BE2C (cell line): ENCODE measurements at regions not wholly inside any gene's neighbourhood (a gene's known extent, or its start where the extent isn't known, plus 50 kb on each side); places are given as distances from the start of the nearest gene placed in this dataset.

Experiments
- DNase-seq: peaks from one replicate; pipeline ENCODE4 v3.0.0-alpha.2; 2020
- H3K27me3 ChIP-seq: fragments of 250-450 bp; sonication (Bioruptor Pico); 2 replicates; pipeline ENCODE4 v1.5.1; 2020; ENCODE audit warnings: mild to moderate bottlenecking
- H3K36me3 ChIP-seq: fragments of 250-450 bp; sonication (Bioruptor Pico); 2 replicates; pipeline ENCODE4 v1.5.1; 2020; ENCODE audit warnings: mild to moderate bottlenecking
- H3K4me1 ChIP-seq: fragments of 250-450 bp; sonication (Bioruptor Pico); 2 replicates; pipeline ENCODE4 v1.5.1; 2020
- H3K4me3 ChIP-seq: 2 replicates; pipeline ENCODE4 v1.5.1; 2011; ENCODE audit warnings: low read depth, low read length
- H3K9me3 ChIP-seq: fragments of 250-450 bp; sonication (Bioruptor Pico); 2 replicates; pipeline ENCODE4 v1.5.1; 2020
- TF ChIP-seq, protein P1 (sequence below): IDR thresholded peaks from 2 replicates; pipeline ENCODE4 v1.5.1; 2012; ENCODE audit warnings: mild to moderate bottlenecking, low read depth, low read length

- no peak for DNase-seq
- no peaks in the 10 kb centered on the region for H3K27me3 ChIP-seq
Measured at GRCh38 chr2:7703048-7703447, 785.8 kb downstream of the RNF144A start.

DNA sequence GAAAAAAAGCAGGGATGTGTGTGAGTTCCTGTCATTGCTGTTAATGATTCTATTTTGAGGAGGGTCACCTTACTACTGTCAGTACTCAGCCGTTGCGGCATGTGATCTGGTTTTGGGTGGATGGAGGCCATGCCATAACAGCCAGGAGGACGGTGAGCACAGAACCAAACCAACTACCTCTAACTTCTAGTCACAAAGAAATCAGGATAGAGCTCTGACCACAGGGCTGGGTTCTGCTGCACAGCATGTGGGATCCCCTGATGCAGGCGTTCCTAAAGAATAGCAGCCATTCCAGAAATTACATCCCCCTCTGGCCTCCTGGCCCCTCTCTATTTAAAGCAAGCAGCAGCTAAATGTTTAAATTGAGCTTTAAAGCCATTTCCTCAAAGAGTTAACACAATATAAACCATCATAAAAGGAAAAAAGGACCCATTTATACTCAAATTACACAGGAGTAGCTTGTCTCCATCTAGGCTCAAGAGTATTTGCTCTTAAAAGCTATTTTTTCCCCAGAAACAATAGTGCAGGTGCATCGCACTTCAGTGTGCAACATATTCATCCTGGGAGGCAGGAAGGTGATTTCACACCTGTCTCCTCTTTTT lies 786.4 kb downstream of the RNF144A start:
- TF ChIP-seq, protein P1, sequence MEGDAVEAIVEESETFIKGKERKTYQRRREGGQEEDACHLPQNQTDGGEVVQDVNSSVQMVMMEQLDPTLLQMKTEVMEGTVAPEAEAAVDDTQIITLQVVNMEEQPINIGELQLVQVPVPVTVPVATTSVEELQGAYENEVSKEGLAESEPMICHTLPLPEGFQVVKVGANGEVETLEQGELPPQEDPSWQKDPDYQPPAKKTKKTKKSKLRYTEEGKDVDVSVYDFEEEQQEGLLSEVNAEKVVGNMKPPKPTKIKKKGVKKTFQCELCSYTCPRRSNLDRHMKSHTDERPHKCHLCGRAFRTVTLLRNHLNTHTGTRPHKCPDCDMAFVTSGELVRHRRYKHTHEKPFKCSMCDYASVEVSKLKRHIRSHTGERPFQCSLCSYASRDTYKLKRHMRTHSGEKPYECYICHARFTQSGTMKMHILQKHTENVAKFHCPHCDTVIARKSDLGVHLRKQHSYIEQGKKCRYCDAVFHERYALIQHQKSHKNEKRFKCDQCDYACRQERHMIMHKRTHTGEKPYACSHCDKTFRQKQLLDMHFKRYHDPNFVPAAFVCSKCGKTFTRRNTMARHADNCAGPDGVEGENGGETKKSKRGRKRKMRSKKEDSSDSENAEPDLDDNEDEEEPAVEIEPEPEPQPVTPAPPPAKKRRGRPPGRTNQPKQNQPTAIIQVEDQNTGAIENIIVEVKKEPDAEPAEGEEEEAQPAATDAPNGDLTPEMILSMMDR, result no peak
- Histone ChIP-seq H3K4me3 (no peak overlapping the region), H3K9me3 (no peaks in the 10 kb centered on the region), H3K4me1 (no peaks in the 10 kb centered on the region), H3K27me3 (no peaks in the 10 kb centered on the region), H3K36me3 (no peaks in the 10 kb centered on the region)
- no peak for DNase-seq

More at GRCh38 chr2:7703048-7703447, 785.8 kb downstream of the RNF144A start:
- no peak overlapping the region for H3K4me3 ChIP-seq
- TF ChIP-seq, protein P1, result no peak
- H3K9me3 ChIP-seq, result no peaks in the 10 kb centered on the region
- no peaks in the 10 kb centered on the region for H3K4me1 ChIP-seq
- H3K36me3 ChIP-seq, result no peaks in the 10 kb centered on the region

DNA sequence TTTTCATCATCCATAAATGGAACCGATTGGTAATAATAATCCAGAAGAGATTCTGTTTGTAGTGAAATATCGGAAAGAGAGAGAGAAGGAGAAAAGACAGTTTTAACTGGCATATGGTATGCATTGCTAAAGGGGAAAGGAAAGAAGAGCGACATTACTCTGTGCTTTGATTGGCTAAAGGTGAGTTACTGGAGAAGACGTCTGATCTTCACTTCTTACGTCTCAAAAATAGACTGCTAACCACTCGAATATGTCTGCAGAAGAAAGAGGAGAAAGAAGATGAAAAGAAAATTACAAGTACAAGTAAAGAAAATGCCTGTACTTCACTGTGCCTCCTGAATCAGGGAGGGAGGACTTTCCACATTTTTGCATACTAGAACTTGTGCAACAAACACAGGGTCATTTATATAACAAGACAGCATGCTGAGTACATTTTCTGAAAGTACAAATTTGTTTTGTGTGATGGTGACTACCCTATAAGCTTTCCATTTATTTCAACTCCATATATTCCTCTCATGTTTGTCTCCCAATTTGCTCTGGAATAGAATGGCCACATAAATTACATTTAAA lies 787.2 kb downstream of the RNF144A start:
- Histone ChIP-seq H3K27me3 (no peaks in the 10 kb centered on the region), H3K4me1 (no peaks in the 10 kb centered on the region), H3K9me3 (no peaks in the 10 kb centered on the region), H3K4me3 (no peak overlapping the region), H3K36me3 (no peaks in the 10 kb centered on the region)
- TF ChIP-seq, protein P1, result no peak
- no peak for DNase-seq

DNA sequence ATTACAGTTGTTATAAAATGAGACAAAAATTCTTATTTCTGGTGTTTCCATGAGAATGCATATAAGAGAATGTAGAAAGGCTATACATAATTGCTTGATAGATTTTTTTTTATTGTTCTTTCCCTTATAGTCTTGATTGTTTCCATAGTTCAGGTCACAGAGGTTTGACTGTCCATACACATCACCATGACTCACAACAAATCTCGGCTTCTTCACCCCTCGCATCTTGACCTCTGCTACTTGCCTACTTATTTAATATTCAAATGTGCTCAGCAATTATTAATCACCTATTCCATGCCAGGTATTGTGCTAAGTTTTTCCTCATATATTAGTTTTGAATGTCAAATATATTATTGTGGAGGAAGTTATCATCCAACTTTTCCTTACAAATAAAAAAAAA lies 789.6 kb downstream of the RNF144A start:
- Histone ChIP-seq H3K27me3 (no peaks in the 10 kb centered on the region), H3K9me3 (no peaks in the 10 kb centered on the region), H3K4me1 (no peaks in the 10 kb centered on the region; the same call in 1 of the 2 replicates), H3K36me3 (no peaks in the 10 kb centered on the region), H3K4me3 (no peak overlapping the region)
- TF ChIP-seq, protein P1, result no peak
- DNase-seq, result no peak

DNA sequence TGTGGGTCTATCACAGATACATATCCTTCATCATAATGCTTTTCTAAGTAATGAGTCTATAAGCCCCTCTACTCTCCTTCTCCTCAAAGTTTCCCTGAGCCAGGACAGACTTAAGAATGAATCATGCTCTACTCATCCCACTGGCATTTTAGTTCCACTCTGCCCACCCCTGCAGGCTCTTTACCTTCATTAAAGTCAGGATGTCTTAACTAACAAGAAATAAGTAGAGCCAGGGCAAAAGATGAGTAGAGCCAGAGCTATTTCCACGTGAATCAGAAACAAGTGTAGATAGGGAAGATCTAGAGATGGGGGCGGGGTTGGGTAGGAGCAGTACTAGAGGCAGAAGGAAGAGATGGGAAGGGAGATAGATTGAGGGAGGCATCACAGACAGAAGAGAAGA lies 790.5 kb downstream of the RNF144A start:
- no peaks in the 10 kb centered on the region for H3K9me3 ChIP-seq
- H3K36me3 ChIP-seq, result no peaks in the 10 kb centered on the region
- DNase-seq, result no peak
- no peaks in the 10 kb centered on the region for H3K27me3 ChIP-seq
- no peaks in the 10 kb centered on the region; the same call in 1 of the 2 replicates for H3K4me1 ChIP-seq
- TF ChIP-seq, protein P1, result no peak
- no peak overlapping the region for H3K4me3 ChIP-seq

DNA sequence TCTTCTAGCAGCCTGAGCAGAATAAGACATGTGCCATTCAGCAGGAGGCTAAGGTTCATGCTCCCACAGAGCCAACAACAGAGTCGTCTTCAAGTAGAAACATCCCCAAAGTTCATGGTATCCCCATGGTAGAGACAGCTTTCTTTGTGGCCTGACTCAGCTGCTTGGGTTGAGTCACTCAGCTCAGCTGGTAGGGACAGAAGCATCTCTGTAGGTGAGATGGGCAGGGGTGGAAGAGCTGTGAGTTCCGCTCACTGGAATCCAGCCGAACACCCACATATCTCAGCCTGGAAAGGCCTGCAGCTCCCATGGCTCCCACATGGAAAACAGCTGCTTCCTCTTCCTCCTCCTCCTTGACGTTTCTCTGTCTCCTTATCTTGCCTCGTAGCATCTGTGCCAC lies 792.7 kb downstream of the RNF144A start:
- Histone ChIP-seq H3K4me3 (no peak overlapping the region), H3K27me3 (no peaks in the 10 kb centered on the region), H3K9me3 (no peaks in the 10 kb centered on the region), H3K4me1 (no peaks in the 10 kb centered on the region; the same call in 1 of the 2 replicates), H3K36me3 (no peaks in the 10 kb centered on the region)
- TF ChIP-seq, protein P1, result no peak
- no peak for DNase-seq
